ENCODE measurements at regions not wholly inside any gene's neighbourhood (a gene's known extent, or its start where the extent isn't known, plus 50 kb on each side); places are given as distances from the start of the nearest gene placed in this dataset.
"Not testable (repeated sequence)": the region's sequence is repeated elsewhere in the genome, so short reads cannot be mapped to it uniquely, and the experiment has no call there.

GRCh38 chr12:91639327-91639726, 456.7 kb upstream of the DCN start:
- H3K9me2 ChIP-seq (replicated peaks; ENCODE audit: insufficient read depth, low read length): no peaks in the 10 kb centered on the region
- no peak overlapping the region for H3K9ac ChIP-seq (ENCODE audit: low read length)
- no peaks in the 10 kb centered on the region for H3K27me3 ChIP-seq (ENCODE audit: low read length)
- no peaks in the 10 kb centered on the region for H4K20me1 ChIP-seq (ENCODE audit: low read depth, low read length)
- no peaks in the 10 kb centered on the region for H3F3A ChIP-seq (ENCODE audit: insufficient read depth)
- no peaks in the 10 kb centered on the region for H3K79me2 ChIP-seq (ENCODE audit: insufficient read depth, low read length)
- H3K9me3 ChIP-seq (ENCODE audit: insufficient read depth, low read length): no peaks in the 10 kb centered on the region
- no peak overlapping the region for H3K27ac ChIP-seq (ENCODE audit: low read depth, low read length)
- H3K36me3 ChIP-seq (ENCODE audit: low read length): no peaks in the 10 kb centered on the region
- H3K4me2 ChIP-seq (ENCODE audit: low read depth, low read length, poor library complexity, severe bottlenecking): no peak overlapping the region
- no peak for TF ChIP-seq CTCF (IDR thresholded peaks at IDR 0.05; ENCODE audit: insufficient read depth, low read length, poor library complexity, severe bottlenecking)
- no peak for TF ChIP-seq EZH2phosphoT487 (conservative IDR thresholded peaks at IDR 0.05; ENCODE audit: low read length)
- H3K4me3 ChIP-seq (ENCODE audit: insufficient read depth, low read length, poor library complexity, severe bottlenecking): no peak overlapping the region
- H2AFZ ChIP-seq (ENCODE audit: low read depth, low read length, severe bottlenecking): no peak overlapping the region

GRCh38 chr12:91637789-91638624, 455.4 kb upstream of the DCN start:
- Histone ChIP-seq H3K9me2 (replicated peaks; ENCODE audit: insufficient read depth, low read length) (no peaks in the 10 kb centered on the region), H3K9ac (ENCODE audit: low read length) (no peak overlapping the region), H3K4me2 (ENCODE audit: low read depth, low read length, poor library complexity, severe bottlenecking) (no peak overlapping the region), H3K79me2 (ENCODE audit: insufficient read depth, low read length) (no peaks in the 10 kb centered on the region), H3K36me3 (ENCODE audit: low read length) (no peaks in the 10 kb centered on the region), H3K4me3 (ENCODE audit: insufficient read depth, low read length, poor library complexity, severe bottlenecking) (no peak overlapping the region), H3K27ac (ENCODE audit: low read depth, low read length) (no peak overlapping the region), H2AFZ (ENCODE audit: low read depth, low read length, severe bottlenecking) (no peak overlapping the region), H3K9me3 (ENCODE audit: insufficient read depth, low read length) (no peaks in the 10 kb centered on the region), H4K20me1 (ENCODE audit: low read depth, low read length) (no peaks in the 10 kb centered on the region), H3K27me3 (ENCODE audit: low read length) (no peaks in the 10 kb centered on the region), H3F3A (ENCODE audit: insufficient read depth) (no peaks in the 10 kb centered on the region)
- TF ChIP-seq CTCF (IDR thresholded peaks at IDR 0.05; ENCODE audit: insufficient read depth, low read length, poor library complexity, severe bottlenecking): no peak

- H3F3A ChIP-seq (ENCODE audit: insufficient read depth): no peaks in the 10 kb centered on the region
- no peak overlapping the region for H3K9ac ChIP-seq (ENCODE audit: low read length)
- H2AFZ ChIP-seq (ENCODE audit: low read depth, low read length, severe bottlenecking): no peak overlapping the region
- H3K9me3 ChIP-seq (ENCODE audit: insufficient read depth, low read length): no peaks in the 10 kb centered on the region
- H3K4me2 ChIP-seq (ENCODE audit: low read depth, low read length, poor library complexity, severe bottlenecking): no peak overlapping the region
- no peak for TF ChIP-seq CTCF (IDR thresholded peaks at IDR 0.05; ENCODE audit: insufficient read depth, low read length, poor library complexity, severe bottlenecking)
- no peaks in the 10 kb centered on the region for H3K79me2 ChIP-seq (ENCODE audit: insufficient read depth, low read length)
- no peaks in the 10 kb centered on the region for H3K9me2 ChIP-seq (replicated peaks; ENCODE audit: insufficient read depth, low read length)
- H3K4me3 ChIP-seq (ENCODE audit: insufficient read depth, low read length, poor library complexity, severe bottlenecking): no peak overlapping the region
- no peaks in the 10 kb centered on the region for H3K36me3 ChIP-seq (ENCODE audit: low read length)
- no peak overlapping the region for H3K27ac ChIP-seq (ENCODE audit: low read depth, low read length)
- no peaks in the 10 kb centered on the region for H3K27me3 ChIP-seq (ENCODE audit: low read length)
- no peaks in the 10 kb centered on the region for H4K20me1 ChIP-seq (ENCODE audit: low read depth, low read length)
These were observed 454.1 kb upstream of the DCN start for GRCh38 chr12:91636721-91637120.

GRCh38 chr12:91634386-91634713, 451.7 kb upstream of the DCN start:
- H3K36me3 ChIP-seq (ENCODE audit: low read length); H3K27ac ChIP-seq (ENCODE audit: low read depth, low read length); H3K9me3 ChIP-seq (ENCODE audit: insufficient read depth, low read length); H3K4me3 ChIP-seq (ENCODE audit: insufficient read depth, low read length, poor library complexity, severe bottlenecking); H2AFZ ChIP-seq (ENCODE audit: low read depth, low read length, severe bottlenecking); H3K9ac ChIP-seq (ENCODE audit: low read length); H3K79me2 ChIP-seq (ENCODE audit: insufficient read depth, low read length); H3K27me3 ChIP-seq (ENCODE audit: low read length); H3K4me2 ChIP-seq (ENCODE audit: low read depth, low read length, poor library complexity, severe bottlenecking); H3K9me2 ChIP-seq (replicated peaks; ENCODE audit: insufficient read depth, low read length); H4K20me1 ChIP-seq (ENCODE audit: low read depth, low read length); H3F3A ChIP-seq (ENCODE audit: insufficient read depth): not testable (repeated sequence)

All from SU-DHL-6 (cell line).